ENCODE measurements at regions not wholly inside any gene's neighbourhood (a gene's known extent, or its start where the extent isn't known, plus 50 kb on each side); places are given as distances from the start of the nearest gene placed in this dataset.
"Not testable (repeated sequence)": the region's sequence is repeated elsewhere in the genome, so short reads cannot be mapped to it uniquely, and the experiment has no call there.

DNA sequence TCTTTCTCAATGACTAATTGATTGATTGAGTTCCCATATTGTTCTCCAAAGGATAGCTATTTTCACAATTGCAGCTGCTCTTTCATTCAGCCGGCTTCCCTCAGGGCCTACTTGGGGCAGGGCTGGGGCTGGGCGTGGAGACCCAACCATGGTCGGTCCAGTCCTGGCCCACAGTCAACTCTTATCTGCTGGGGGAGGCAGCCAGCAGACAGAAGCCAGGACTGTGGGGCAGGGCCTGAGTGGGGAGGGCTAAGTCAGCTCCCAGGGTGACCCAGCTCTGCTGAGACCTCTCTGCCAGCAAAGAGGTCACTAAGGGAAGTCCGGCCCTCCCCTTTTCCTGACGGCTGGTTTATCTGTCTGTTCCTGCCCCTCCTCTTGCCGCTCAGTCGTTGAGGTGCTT, 735.2 kb downstream of the TBC1D22A start:
- no peak for DNase-seq
- H3K79me2 ChIP-seq (ENCODE audit: insufficient read depth): no peaks in the 10 kb centered on the region
- WGBS, 2 experiments (ENCODE audit: low coverage in 1 of 2, low lambda C conversion rate in 2 of 2, missing lambda C conversion rate in 2 of 2): 26 to 46% methylated on average over 7 of the region's 7 CpGs
- TF ChIP-seq EZH2phosphoT487 (IDR thresholded peaks at IDR 0.05; ENCODE audit: insufficient read depth, low read depth) (no peak), EZH2 (IDR thresholded peaks at IDR 0.05; ENCODE audit: insufficient read depth, poor library complexity, severe bottlenecking) (no peak)
- no peaks in the 10 kb centered on the region for H3K9me2 ChIP-seq (ENCODE audit: insufficient read depth)
- H3F3A ChIP-seq (ENCODE audit: insufficient read depth): no peaks in the 10 kb centered on the region
- H3K27ac ChIP-seq: no peak overlapping the region
- H4K20me1 ChIP-seq (ENCODE audit: insufficient read depth): no peaks in the 10 kb centered on the region
- H3K27me3 ChIP-seq (replicated peaks; ENCODE audit: insufficient read depth): no peaks in the 10 kb centered on the region
- H3K9me3 ChIP-seq (ENCODE audit: low read depth): no peaks in the 10 kb centered on the region
- in situ Hi-C loops (cut with MboI): no loop called here
- H3K4me1 ChIP-seq (ENCODE audit: insufficient read depth): no peaks in the 10 kb centered on the region
- no peak overlapping the region for H3K4me2 ChIP-seq (ENCODE audit: unreplicated experiment)
- no peaks in the 10 kb centered on the region for H3K36me3 ChIP-seq (ENCODE audit: low read depth)
- H2AFZ ChIP-seq: no peak overlapping the region
- no peak overlapping the region for H3K9ac ChIP-seq
- H3K4me3 ChIP-seq: no peak overlapping the region

DNA sequence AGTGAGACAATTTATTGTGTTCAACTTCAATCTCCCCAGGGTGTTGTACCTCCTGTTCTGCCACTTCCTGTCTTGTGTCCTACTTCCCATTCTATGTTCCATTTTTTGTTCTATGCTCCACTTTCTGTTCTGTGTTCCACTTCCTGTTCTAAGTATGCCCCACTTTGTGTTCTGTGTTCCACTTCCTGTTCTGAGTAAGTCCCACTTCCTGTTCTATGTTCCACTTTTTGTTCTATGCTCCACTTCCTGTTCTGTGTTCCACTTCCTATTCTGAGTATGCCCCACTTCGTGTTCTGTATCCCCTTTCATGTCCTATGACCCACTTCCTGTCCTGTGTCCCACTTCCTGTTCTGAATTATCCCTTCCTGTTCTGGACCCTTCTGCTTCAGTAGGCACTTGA, 732.7 kb downstream of the TBC1D22A start:
- Histone ChIP-seq H3K27ac (no peak overlapping the region), H3K9me3 (ENCODE audit: low read depth) (no peaks in the 10 kb centered on the region), H3K9me2 (ENCODE audit: insufficient read depth) (no peaks in the 10 kb centered on the region), H2AFZ (no peak overlapping the region), H3K36me3 (ENCODE audit: low read depth) (no peaks in the 10 kb centered on the region), H4K20me1 (ENCODE audit: insufficient read depth) (no peaks in the 10 kb centered on the region), H3K27me3 (replicated peaks; ENCODE audit: insufficient read depth) (no peaks in the 10 kb centered on the region), H3K9ac (no peak overlapping the region), H3K4me3 (no peak overlapping the region), H3K4me2 (ENCODE audit: unreplicated experiment) (no peak overlapping the region), H3K4me1 (ENCODE audit: insufficient read depth) (no peaks in the 10 kb centered on the region), H3F3A (ENCODE audit: insufficient read depth) (no peaks in the 10 kb centered on the region), H3K79me2 (ENCODE audit: insufficient read depth) (no peaks in the 10 kb centered on the region)
- TF ChIP-seq EZH2phosphoT487 (IDR thresholded peaks at IDR 0.05; ENCODE audit: insufficient read depth, low read depth) (no peak), EZH2 (IDR thresholded peaks at IDR 0.05; ENCODE audit: insufficient read depth, poor library complexity, severe bottlenecking) (no peak)
- 22 to 37% methylated on average over 1 of the region's 1 CpG for WGBS, 2 experiments (ENCODE audit: low coverage in 1 of 2, low lambda C conversion rate in 2 of 2, missing lambda C conversion rate in 2 of 2)
- in situ Hi-C loops (cut with MboI): no loop called here
- no peak for DNase-seq

DNA sequence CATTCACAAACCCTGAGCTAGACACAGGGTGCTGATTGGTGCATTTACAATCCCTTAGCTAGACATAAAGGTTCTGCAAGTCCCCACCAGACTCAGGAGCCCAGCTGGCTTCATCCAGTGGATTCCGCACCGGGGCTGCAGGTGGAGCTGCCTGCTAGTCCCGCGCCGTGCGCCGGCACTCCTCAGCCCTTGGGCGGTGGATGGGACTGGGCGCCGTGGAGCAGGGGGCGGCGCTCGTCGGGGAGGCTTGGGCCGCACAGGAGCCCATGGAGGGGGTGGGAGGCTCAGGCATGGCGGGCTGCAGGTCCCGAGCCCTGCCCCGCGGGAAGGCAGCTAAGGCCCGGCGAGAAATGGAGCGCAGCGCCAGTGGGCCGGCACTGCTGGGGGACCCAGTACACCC, 725.7 kb downstream of the TBC1D22A start:
- H4K20me1 ChIP-seq (ENCODE audit: insufficient read depth); H3K9ac ChIP-seq; H3K4me2 ChIP-seq (ENCODE audit: unreplicated experiment); H3K4me1 ChIP-seq (ENCODE audit: insufficient read depth); H3K27ac ChIP-seq; H3F3A ChIP-seq (ENCODE audit: insufficient read depth); H3K27me3 ChIP-seq (replicated peaks; ENCODE audit: insufficient read depth); H3K9me3 ChIP-seq (ENCODE audit: low read depth); H2AFZ ChIP-seq; in situ Hi-C loops (cut with MboI); H3K4me3 ChIP-seq; H3K9me2 ChIP-seq (ENCODE audit: insufficient read depth); H3K36me3 ChIP-seq (ENCODE audit: low read depth); H3K79me2 ChIP-seq (ENCODE audit: insufficient read depth); DNase-seq: not testable (repeated sequence)
- 81 to 97% methylated on average over 10 to 15 of the region's 24 CpGs for WGBS, 2 experiments (ENCODE audit: low coverage in 1 of 2, low lambda C conversion rate in 2 of 2, missing lambda C conversion rate in 2 of 2)

DNA sequence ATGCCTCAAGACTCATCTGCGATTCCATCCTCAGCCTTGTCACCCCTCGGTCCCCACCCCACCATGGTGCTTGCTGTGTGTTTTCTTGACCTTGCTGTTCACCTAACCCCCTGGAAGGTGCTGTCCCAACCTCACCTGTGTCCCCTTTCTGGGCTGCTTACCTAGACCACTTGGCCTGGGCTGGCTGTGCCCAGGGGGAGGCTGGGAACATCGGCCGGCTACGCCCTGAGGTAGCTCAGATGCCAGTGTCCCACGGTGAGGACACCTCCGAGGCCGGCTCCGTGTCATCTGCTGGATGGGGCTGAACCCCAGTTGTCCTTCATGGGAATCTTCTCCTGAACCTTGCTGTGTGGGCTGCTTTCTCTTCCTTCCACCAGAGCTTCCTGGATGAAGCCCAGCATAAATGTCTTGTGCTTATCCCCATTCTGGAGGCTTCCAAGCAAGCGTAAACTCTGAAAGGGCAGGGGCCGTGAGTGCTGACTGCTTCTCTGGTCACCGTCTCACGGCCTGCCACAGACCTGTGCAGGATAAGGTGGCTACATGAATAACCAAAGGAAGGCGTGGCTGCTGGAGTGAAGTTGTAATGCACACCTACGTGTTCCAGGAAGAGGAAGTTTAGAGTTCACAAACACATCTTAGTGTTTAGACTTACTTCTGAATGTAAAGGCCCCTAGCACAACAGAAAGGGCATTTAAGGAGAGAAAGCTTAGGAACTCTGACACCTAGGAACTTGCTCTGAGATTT, 724.3 kb downstream of the TBC1D22A start:
- no peak for DNase-seq
- Histone ChIP-seq H2AFZ (no peak overlapping the region), H3K27me3 (replicated peaks; ENCODE audit: insufficient read depth) (no peaks in the 10 kb centered on the region), H3K9me2 (ENCODE audit: insufficient read depth) (no peaks in the 10 kb centered on the region), H3K4me3 (no peak overlapping the region), H3K4me2 (ENCODE audit: unreplicated experiment) (no peak overlapping the region), H3K36me3 (ENCODE audit: low read depth) (no peaks in the 10 kb centered on the region), H3K9me3 (ENCODE audit: low read depth) (no peaks in the 10 kb centered on the region), H3K79me2 (ENCODE audit: insufficient read depth) (no peaks in the 10 kb centered on the region), H3K9ac (no peak overlapping the region), H4K20me1 (ENCODE audit: insufficient read depth) (no peaks in the 10 kb centered on the region), H3F3A (ENCODE audit: insufficient read depth) (no peaks in the 10 kb centered on the region), H3K4me1 (ENCODE audit: insufficient read depth) (no peaks in the 10 kb centered on the region), H3K27ac (no peak overlapping the region)
- WGBS, 2 experiments (ENCODE audit: low coverage in 1 of 2, low lambda C conversion rate in 2 of 2, missing lambda C conversion rate in 2 of 2): 52% methylated on average over 15 of the region's 15 CpGs
- TF ChIP-seq EZH2phosphoT487 (IDR thresholded peaks at IDR 0.05; ENCODE audit: insufficient read depth, low read depth) (no peak), EZH2 (IDR thresholded peaks at IDR 0.05; ENCODE audit: insufficient read depth, poor library complexity, severe bottlenecking) (no peak)
- in situ Hi-C loops (cut with MboI): no loop called here
